DND-41 (cell line): ENCODE measurements at regions not wholly inside any gene's neighbourhood (a gene's known extent, or its start where the extent isn't known, plus 50 kb on each side); places are given as distances from the start of the nearest gene placed in this dataset.

Experiments used
- ATAC-seq: fragments of 200-7000 bp; cut with Tn5 transposase; 3 replicates; pipeline ENCODE4 v1.9.1; 2021; ENCODE audit warnings: low read depth; ENCODE audit not compliant: insufficient read depth
- DNase-seq: peaks from one replicate; pipeline ENCODE4 v3.0.0-alpha.2; 2020
- H2AFZ ChIP-seq: 2 replicates; pipeline ENCODE4 v1.6.0; 2012; ENCODE audit warnings: low read depth, low read length
- H3K27ac ChIP-seq: 2 replicates; pipeline ENCODE4 v1.5.1; 2012; ENCODE audit warnings: low read length, inconsistent platforms
- H3K27me3 ChIP-seq: fragments of 200-600 bp; sonication (generic); 2 replicates; pipeline ENCODE4 v1.6.0; 2012; ENCODE audit warnings: low read length, mild to moderate bottlenecking, inconsistent platforms; ENCODE audit not compliant: insufficient read depth, poor library complexity
- H3K36me3 ChIP-seq: 2 replicates; pipeline ENCODE4 v1.5.1; 2012; ENCODE audit warnings: low read length, inconsistent platforms; ENCODE audit not compliant: insufficient read depth
- H3K4me1 ChIP-seq: 2 replicates; pipeline ENCODE4 v1.5.1; 2012; ENCODE audit warnings: mild to moderate bottlenecking, low read length; ENCODE audit not compliant: insufficient read depth
- H3K4me2 ChIP-seq: 2 replicates; pipeline ENCODE4 v1.6.0; 2012; ENCODE audit warnings: mild to moderate bottlenecking, moderate library complexity, low read length, inconsistent platforms; ENCODE audit not compliant: insufficient read depth
- H3K4me3 ChIP-seq, 2 experiments: fragments of 200-600 bp in 1 of 2; shearing (Covaris generic) in 1 of 2; 2 replicates each; pipeline ENCODE4 v1.5.1; 2012 to 2016; ENCODE audit warnings: inconsistent platforms in 2 of 2, low read length in 2 of 2, mild to moderate bottlenecking in 2 of 2, low read depth in 1 of 2, moderate library complexity in 1 of 2
- H3K79me2 ChIP-seq: 2 replicates; pipeline ENCODE4 v1.6.0; 2012; ENCODE audit warnings: low read length, inconsistent platforms; ENCODE audit not compliant: insufficient read depth
- H3K9ac ChIP-seq: 2 replicates; pipeline ENCODE4 v1.6.0; 2012; ENCODE audit warnings: low read depth, mild to moderate bottlenecking, inconsistent platforms, low read length, moderate library complexity
- H3K9me3 ChIP-seq: 2 replicates; pipeline ENCODE4 v1.5.1; 2012; ENCODE audit warnings: low read length, moderate library complexity, mild to moderate bottlenecking, inconsistent platforms; ENCODE audit not compliant: insufficient read depth, severe bottlenecking
- H4K20me1 ChIP-seq: 2 replicates; pipeline ENCODE4 v1.6.0; 2012; ENCODE audit warnings: low read length; ENCODE audit not compliant: insufficient read depth
- EZH2 ChIP-seq: IDR thresholded peaks from 3 replicates; pipeline ENCODE4 v1.6.1; 2012; ENCODE audit warnings: borderline replicate concordance, low read depth, mild to moderate bottlenecking, moderate library complexity, low read length, inconsistent platforms; ENCODE audit not compliant: severe bottlenecking
- TF ChIP-seq, protein P1 (sequence below): IDR thresholded peaks from 2 replicates; pipeline ENCODE4 v1.5.1; 2012; ENCODE audit warnings: borderline replicate concordance, low read length, moderate library complexity, mild to moderate bottlenecking; ENCODE audit not compliant: poor library complexity, severe bottlenecking; ENCODE audit errors: extremely low read depth

DNA sequence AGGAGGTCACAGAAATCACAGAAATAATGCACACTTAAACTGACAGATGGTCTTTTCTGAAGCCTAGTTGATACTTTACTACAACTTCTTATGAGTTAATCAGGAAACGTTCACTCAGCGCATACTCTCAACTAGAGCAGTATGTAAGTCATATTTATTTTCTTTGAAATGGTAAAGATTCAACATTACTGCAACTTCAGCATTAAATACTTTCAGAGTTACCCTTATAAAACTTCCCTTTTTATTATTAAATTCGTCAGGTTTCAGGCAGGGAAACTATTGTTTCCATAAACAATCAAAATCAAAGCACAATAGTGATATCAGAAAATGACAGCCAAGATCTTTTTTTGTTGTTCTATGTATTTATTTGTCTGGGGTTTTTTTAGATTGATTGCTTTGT is 222.6 kb upstream of the RND3 start:
- Histone ChIP-seq H3K27ac (no peak overlapping the region), H3K4me2 (no peak overlapping the region), H3K4me1 (no peaks in the 10 kb centered on the region), H3K4me3 (no peak overlapping the region), H3K79me2 (no peaks in the 10 kb centered on the region), H3K27me3 (no peaks in the 10 kb centered on the region), H3K9me3 (no peaks in the 10 kb centered on the region), H2AFZ (no peak overlapping the region), H4K20me1 (no peaks in the 10 kb centered on the region), H3K9ac (no peak overlapping the region), H3K36me3 (no peaks in the 10 kb centered on the region)
- ATAC-seq, result no peak
- TF ChIP-seq, protein P1, sequence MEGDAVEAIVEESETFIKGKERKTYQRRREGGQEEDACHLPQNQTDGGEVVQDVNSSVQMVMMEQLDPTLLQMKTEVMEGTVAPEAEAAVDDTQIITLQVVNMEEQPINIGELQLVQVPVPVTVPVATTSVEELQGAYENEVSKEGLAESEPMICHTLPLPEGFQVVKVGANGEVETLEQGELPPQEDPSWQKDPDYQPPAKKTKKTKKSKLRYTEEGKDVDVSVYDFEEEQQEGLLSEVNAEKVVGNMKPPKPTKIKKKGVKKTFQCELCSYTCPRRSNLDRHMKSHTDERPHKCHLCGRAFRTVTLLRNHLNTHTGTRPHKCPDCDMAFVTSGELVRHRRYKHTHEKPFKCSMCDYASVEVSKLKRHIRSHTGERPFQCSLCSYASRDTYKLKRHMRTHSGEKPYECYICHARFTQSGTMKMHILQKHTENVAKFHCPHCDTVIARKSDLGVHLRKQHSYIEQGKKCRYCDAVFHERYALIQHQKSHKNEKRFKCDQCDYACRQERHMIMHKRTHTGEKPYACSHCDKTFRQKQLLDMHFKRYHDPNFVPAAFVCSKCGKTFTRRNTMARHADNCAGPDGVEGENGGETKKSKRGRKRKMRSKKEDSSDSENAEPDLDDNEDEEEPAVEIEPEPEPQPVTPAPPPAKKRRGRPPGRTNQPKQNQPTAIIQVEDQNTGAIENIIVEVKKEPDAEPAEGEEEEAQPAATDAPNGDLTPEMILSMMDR, result no peak
- TF ChIP-seq EZH2, result no peak
- DNase-seq, result no peak

- no peaks in the 10 kb centered on the region for H3K9me3 ChIP-seq
- no peaks in the 10 kb centered on the region for H3K27me3 ChIP-seq
- H3K9ac ChIP-seq, result no peak overlapping the region
- DNase-seq (no peak), ATAC-seq (no peak)
- no peaks in the 10 kb centered on the region for H3K4me1 ChIP-seq
- H3K4me2 ChIP-seq, result no peak overlapping the region
- no peak overlapping the region for H2AFZ ChIP-seq
- no peaks in the 10 kb centered on the region for H4K20me1 ChIP-seq
- no peak for TF ChIP-seq EZH2
- TF ChIP-seq, protein P1, result no peak
- no peaks in the 10 kb centered on the region for H3K36me3 ChIP-seq
- no peak overlapping the region for H3K27ac ChIP-seq
- no peak overlapping the region for H3K4me3 ChIP-seq
- no peaks in the 10 kb centered on the region for H3K79me2 ChIP-seq
These were observed 219.1 kb upstream of the RND3 start for GRCh38 chr2:150706561-150706960.

- Histone ChIP-seq H3K4me2 (no peak overlapping the region), H3K27me3 (no peaks in the 10 kb centered on the region), H3K4me1 (no peaks in the 10 kb centered on the region), H4K20me1 (no peaks in the 10 kb centered on the region), H3K9me3 (no peaks in the 10 kb centered on the region), H3K36me3 (no peaks in the 10 kb centered on the region), H3K79me2 (no peaks in the 10 kb centered on the region), H2AFZ (no peak overlapping the region), H3K27ac (no peak overlapping the region), H3K4me3 (no peak overlapping the region), H3K9ac (no peak overlapping the region)
- DNase-seq, result no peak
- TF ChIP-seq, protein P1, result no peak
- TF ChIP-seq EZH2, result no peak
- no peak for ATAC-seq
These were observed 218.3 kb upstream of the RND3 start for GRCh38 chr2:150705767-150706166.

- Histone ChIP-seq H3K4me3 (no peak overlapping the region), H3K36me3 (no peaks in the 10 kb centered on the region), H4K20me1 (no peaks in the 10 kb centered on the region), H3K4me1 (no peaks in the 10 kb centered on the region), H3K27me3 (no peaks in the 10 kb centered on the region), H3K9ac (no peak overlapping the region), H3K79me2 (no peaks in the 10 kb centered on the region), H2AFZ (no peak overlapping the region), H3K9me3 (no peaks in the 10 kb centered on the region), H3K4me2 (no peak overlapping the region), H3K27ac (no peak overlapping the region)
- no peak for ATAC-seq
- TF ChIP-seq, protein P1, result no peak
- no peak for TF ChIP-seq EZH2
- DNase-seq, result no peak
These were observed 217.9 kb upstream of the RND3 start for GRCh38 chr2:150705357-150705756.
